A549 (cell line): ENCODE measurements at regions not wholly inside any gene's neighbourhood (a gene's known extent, or its start where the extent isn't known, plus 50 kb on each side); places are given as distances from the start of the nearest gene placed in this dataset.

ENCODE experiments used
- CHD2 ChIP-seq: fragments of 150-350 bp; IDR thresholded peaks from 2 replicates; pipeline ENCODE4 v1.6.1; 2014; ENCODE audit warnings: low read length; ENCODE audit not compliant: partially characterized antibody
- GATA3 ChIP-seq: IDR thresholded peaks from 2 replicates; pipeline ENCODE4 v1.6.1; 2012; ENCODE audit warnings: borderline replicate concordance
- PHF8 ChIP-seq: fragments of 200-600 bp; sonication (generic); IDR thresholded peaks from 2 replicates; pipeline ENCODE4 v1.6.1; 2016; ENCODE audit warnings: low read depth, mild to moderate bottlenecking, antibody characterized with exemption, moderate library complexity, borderline replicate concordance
- ZNF302 ChIP-seq: fragments of 250-450 bp; sonication (Bioruptor Pico); IDR thresholded peaks from 2 replicates; pipeline ENCODE4 v1.9.0; 2021; ENCODE audit warnings: inconsistent platforms, mild to moderate bottlenecking, moderate library complexity
- TF ChIP-seq, protein P1 (sequence below): IDR thresholded peaks from 2 replicates; pipeline ENCODE4 v1.6.1; 2012
- TF ChIP-seq, protein P2 (sequence below): fragments of >200 bp; sonication (Bioruptor Twin); formaldehyde crosslinking; IDR thresholded peaks from 3 replicates; pipeline ENCODE4 v1.5.1; 2016

GRCh38 chr18:75141166-75141565, 67.8 kb downstream of the PTGR3 start:
- TF ChIP-seq, protein P1, sequence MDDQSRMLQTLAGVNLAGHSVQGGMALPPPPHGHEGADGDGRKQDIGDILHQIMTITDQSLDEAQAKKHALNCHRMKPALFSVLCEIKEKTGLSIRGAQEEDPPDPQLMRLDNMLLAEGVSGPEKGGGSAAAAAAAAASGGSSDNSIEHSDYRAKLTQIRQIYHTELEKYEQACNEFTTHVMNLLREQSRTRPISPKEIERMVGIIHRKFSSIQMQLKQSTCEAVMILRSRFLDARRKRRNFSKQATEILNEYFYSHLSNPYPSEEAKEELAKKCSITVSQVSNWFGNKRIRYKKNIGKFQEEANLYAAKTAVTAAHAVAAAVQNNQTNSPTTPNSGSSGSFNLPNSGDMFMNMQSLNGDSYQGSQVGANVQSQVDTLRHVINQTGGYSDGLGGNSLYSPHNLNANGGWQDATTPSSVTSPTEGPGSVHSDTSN, result no peak
- TF ChIP-seq ZNF302 (CRISPR knock-in tag) (no peak), PHF8 (no peak), GATA3 (no peak), CHD2 (no peak)
- TF ChIP-seq, protein P2, sequence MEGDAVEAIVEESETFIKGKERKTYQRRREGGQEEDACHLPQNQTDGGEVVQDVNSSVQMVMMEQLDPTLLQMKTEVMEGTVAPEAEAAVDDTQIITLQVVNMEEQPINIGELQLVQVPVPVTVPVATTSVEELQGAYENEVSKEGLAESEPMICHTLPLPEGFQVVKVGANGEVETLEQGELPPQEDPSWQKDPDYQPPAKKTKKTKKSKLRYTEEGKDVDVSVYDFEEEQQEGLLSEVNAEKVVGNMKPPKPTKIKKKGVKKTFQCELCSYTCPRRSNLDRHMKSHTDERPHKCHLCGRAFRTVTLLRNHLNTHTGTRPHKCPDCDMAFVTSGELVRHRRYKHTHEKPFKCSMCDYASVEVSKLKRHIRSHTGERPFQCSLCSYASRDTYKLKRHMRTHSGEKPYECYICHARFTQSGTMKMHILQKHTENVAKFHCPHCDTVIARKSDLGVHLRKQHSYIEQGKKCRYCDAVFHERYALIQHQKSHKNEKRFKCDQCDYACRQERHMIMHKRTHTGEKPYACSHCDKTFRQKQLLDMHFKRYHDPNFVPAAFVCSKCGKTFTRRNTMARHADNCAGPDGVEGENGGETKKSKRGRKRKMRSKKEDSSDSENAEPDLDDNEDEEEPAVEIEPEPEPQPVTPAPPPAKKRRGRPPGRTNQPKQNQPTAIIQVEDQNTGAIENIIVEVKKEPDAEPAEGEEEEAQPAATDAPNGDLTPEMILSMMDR, result no peak
